ENCODE measurements at regions not wholly inside any gene's neighbourhood (a gene's known extent, or its start where the extent isn't known, plus 50 kb on each side); places are given as distances from the start of the nearest gene placed in this dataset.
"Not testable (repeated sequence)": the region's sequence is repeated elsewhere in the genome, so short reads cannot be mapped to it uniquely, and the experiment has no call there.

GRCh38 chr13:50503212-50503611 lies 340.3 kb downstream of the DLEU7 start:
- not testable (repeated sequence) for H3K4me3 ChIP-seq (ENCODE audit: low read depth, low read length); H3K27me3 ChIP-seq (ENCODE audit: control insufficient read depth, insufficient read depth, low read length); H3K27ac ChIP-seq (ENCODE audit: low read depth, low read length); H3K36me3 ChIP-seq (ENCODE audit: control insufficient read depth, insufficient read depth, low read length); H3K4me1 ChIP-seq (ENCODE audit: control insufficient read depth, insufficient read depth, low read length); H3K9me3 ChIP-seq (ENCODE audit: control insufficient read depth, insufficient read depth, low read length); H3K9ac ChIP-seq (ENCODE audit: low read depth, low read length)

DNA sequence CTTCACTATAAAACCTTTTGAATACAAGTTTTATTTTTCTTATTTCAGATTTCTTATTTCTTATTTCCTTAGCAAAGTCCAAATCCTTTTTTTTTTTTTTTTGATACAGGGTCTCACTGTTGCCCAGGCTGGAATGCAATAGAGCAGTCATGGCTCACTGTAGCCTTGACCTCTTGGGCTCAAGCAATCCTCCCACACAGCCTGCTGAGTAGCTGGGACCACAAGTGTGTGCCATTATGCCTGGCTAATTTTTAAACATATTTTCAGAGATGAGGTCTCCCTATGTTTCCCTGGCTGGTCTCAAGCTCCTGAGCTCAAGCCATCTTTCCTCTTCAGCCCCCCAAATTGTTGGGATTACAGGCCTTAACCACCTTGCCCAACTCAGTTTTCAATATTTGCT lies 334.3 kb downstream of the DLEU7 start:
- Histone ChIP-seq H3K4me1 (ENCODE audit: control insufficient read depth, insufficient read depth, low read length) (no peaks in the 10 kb centered on the region; the same call in 1 of the 2 replicates), H3K36me3 (ENCODE audit: control insufficient read depth, insufficient read depth, low read length) (no peaks in the 10 kb centered on the region), H3K9me3 (ENCODE audit: control insufficient read depth, insufficient read depth, low read length) (peaks cover 7% of the 10 kb centered on the region), H3K4me3 (ENCODE audit: low read depth, low read length) (no peak overlapping the region), H3K27me3 (ENCODE audit: control insufficient read depth, insufficient read depth, low read length) (no peaks in the 10 kb centered on the region), H3K27ac (ENCODE audit: low read depth, low read length) (no peak overlapping the region), H3K9ac (ENCODE audit: low read depth, low read length) (no peak overlapping the region)

- no peak overlapping the region for H3K9ac ChIP-seq (ENCODE audit: low read depth, low read length)
- H3K36me3 ChIP-seq (ENCODE audit: control insufficient read depth, insufficient read depth, low read length), result no peaks in the 10 kb centered on the region
- no peak overlapping the region for H3K27ac ChIP-seq (ENCODE audit: low read depth, low read length)
- H3K4me1 ChIP-seq (ENCODE audit: control insufficient read depth, insufficient read depth, low read length), result no peaks in the 10 kb centered on the region; the same call in 1 of the 2 replicates
- H3K4me3 ChIP-seq (ENCODE audit: low read depth, low read length), result no peak overlapping the region
- H3K27me3 ChIP-seq (ENCODE audit: control insufficient read depth, insufficient read depth, low read length), result no peaks in the 10 kb centered on the region
- H3K9me3 ChIP-seq (ENCODE audit: control insufficient read depth, insufficient read depth, low read length), result peaks cover 7% of the 10 kb centered on the region
These were observed 333.6 kb downstream of the DLEU7 start for GRCh38 chr13:50509771-50510441.

DNA sequence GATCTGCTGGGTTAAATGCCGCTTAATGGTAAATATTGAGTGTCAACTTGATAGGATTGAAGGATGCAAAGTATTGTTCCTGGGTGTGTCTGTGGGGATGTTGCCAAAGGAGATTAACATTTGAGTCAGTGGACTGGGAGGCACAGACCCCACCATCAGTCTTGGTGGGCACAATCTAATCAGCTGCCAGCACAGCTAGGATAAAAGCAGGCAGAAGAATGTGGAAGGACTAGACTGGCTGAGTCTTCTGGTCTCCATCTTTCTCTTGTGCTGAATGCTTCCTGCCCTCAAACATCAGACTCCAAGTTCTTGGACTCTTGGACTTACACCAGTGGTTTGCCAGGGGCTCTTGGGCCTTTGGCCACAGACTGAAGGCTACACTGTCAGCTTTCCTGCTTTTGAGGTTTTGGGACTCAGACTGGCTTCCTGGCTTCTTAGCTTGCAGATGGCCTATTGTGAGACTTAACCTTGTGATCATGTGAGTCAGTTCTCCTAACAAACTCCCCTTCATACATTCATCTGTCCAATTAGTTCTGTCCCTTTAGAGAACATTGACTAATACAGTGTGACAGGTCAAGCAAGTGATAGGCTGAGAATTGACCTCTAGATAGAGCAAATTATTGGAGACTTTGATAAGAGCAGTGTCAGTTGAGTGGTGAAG lies 332.5 kb downstream of the DLEU7 start:
- H3K4me1 ChIP-seq (ENCODE audit: control insufficient read depth, insufficient read depth, low read length); H3K27ac ChIP-seq (ENCODE audit: low read depth, low read length); H3K9ac ChIP-seq (ENCODE audit: low read depth, low read length): not testable (repeated sequence)

GRCh38 chr13:50511877-50512341 lies 331.6 kb downstream of the DLEU7 start:
- Histone ChIP-seq H3K9me3 (ENCODE audit: control insufficient read depth, insufficient read depth, low read length) (peaks cover 7% of the 10 kb centered on the region), H3K36me3 (ENCODE audit: control insufficient read depth, insufficient read depth, low read length) (no peaks in the 10 kb centered on the region), H3K27ac (ENCODE audit: low read depth, low read length) (no peak overlapping the region), H3K9ac (ENCODE audit: low read depth, low read length) (no peak overlapping the region), H3K4me1 (ENCODE audit: control insufficient read depth, insufficient read depth, low read length) (no peaks in the 10 kb centered on the region; the same call in 1 of the 2 replicates), H3K4me3 (ENCODE audit: low read depth, low read length) (no peak overlapping the region), H3K27me3 (ENCODE audit: control insufficient read depth, insufficient read depth, low read length) (no peaks in the 10 kb centered on the region)

More for the DNA sequence above, 332.5 kb downstream of the DLEU7 start:
- not testable (repeated sequence) for H3K4me3 ChIP-seq (ENCODE audit: low read depth, low read length); H3K27me3 ChIP-seq (ENCODE audit: control insufficient read depth, insufficient read depth, low read length); H3K36me3 ChIP-seq (ENCODE audit: control insufficient read depth, insufficient read depth, low read length); H3K9me3 ChIP-seq (ENCODE audit: control insufficient read depth, insufficient read depth, low read length)

- Histone ChIP-seq H3K9me3 (ENCODE audit: control insufficient read depth, insufficient read depth, low read length) (peaks cover 7% of the 10 kb centered on the region), H3K4me1 (ENCODE audit: control insufficient read depth, insufficient read depth, low read length) (no peaks in the 10 kb centered on the region; the same call in 1 of the 2 replicates), H3K4me3 (ENCODE audit: low read depth, low read length) (no peak overlapping the region), H3K9ac (ENCODE audit: low read depth, low read length) (no peak overlapping the region), H3K27ac (ENCODE audit: low read depth, low read length) (no peak overlapping the region), H3K27me3 (ENCODE audit: control insufficient read depth, insufficient read depth, low read length) (no peaks in the 10 kb centered on the region), H3K36me3 (ENCODE audit: control insufficient read depth, insufficient read depth, low read length) (no peaks in the 10 kb centered on the region)
These were observed 330.8 kb downstream of the DLEU7 start for GRCh38 chr13:50512474-50513299.

GRCh38 chr13:50513300-50513877 lies 330.1 kb downstream of the DLEU7 start:
- H3K9me3 ChIP-seq (ENCODE audit: control insufficient read depth, insufficient read depth, low read length), result peaks cover 7% of the 10 kb centered on the region
- H3K27ac ChIP-seq (ENCODE audit: low read depth, low read length), result no peak overlapping the region
- H3K4me3 ChIP-seq (ENCODE audit: low read depth, low read length), result no peak overlapping the region
- H3K36me3 ChIP-seq (ENCODE audit: control insufficient read depth, insufficient read depth, low read length), result no peaks in the 10 kb centered on the region
- no peak overlapping the region for H3K9ac ChIP-seq (ENCODE audit: low read depth, low read length)
- H3K4me1 ChIP-seq (ENCODE audit: control insufficient read depth, insufficient read depth, low read length), result peaks cover 3% of the 10 kb centered on the region
- H3K27me3 ChIP-seq (ENCODE audit: control insufficient read depth, insufficient read depth, low read length), result no peaks in the 10 kb centered on the region

DNA sequence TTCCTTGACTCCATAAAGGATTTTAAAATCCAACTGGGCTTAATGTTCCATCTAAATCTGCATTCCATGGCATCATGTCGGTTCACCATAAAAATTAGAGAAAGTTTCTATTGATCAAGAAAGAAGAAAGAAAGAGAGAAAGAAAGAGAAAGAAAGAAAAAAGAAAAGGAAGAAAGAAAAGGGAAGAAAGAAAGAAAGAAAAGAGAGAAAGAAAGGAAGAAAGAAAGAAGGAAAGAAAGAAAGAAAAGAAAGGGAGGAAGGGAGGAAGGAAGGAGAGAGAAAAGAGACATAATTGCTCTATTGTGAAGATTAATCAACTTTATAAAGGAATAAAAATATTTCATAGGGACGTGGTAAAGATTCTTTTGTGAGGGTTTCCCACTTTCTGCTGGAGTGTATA lies 329.2 kb downstream of the DLEU7 start:
- Histone ChIP-seq H3K4me1 (ENCODE audit: control insufficient read depth, insufficient read depth, low read length) (peaks cover 3% of the 10 kb centered on the region), H3K9ac (ENCODE audit: low read depth, low read length) (no peak overlapping the region), H3K9me3 (ENCODE audit: control insufficient read depth, insufficient read depth, low read length) (peaks cover 3% of the 10 kb centered on the region), H3K4me3 (ENCODE audit: low read depth, low read length) (no peak overlapping the region), H3K36me3 (ENCODE audit: control insufficient read depth, insufficient read depth, low read length) (no peaks in the 10 kb centered on the region), H3K27ac (ENCODE audit: low read depth, low read length) (no peak overlapping the region), H3K27me3 (ENCODE audit: control insufficient read depth, insufficient read depth, low read length) (no peaks in the 10 kb centered on the region)

DNA sequence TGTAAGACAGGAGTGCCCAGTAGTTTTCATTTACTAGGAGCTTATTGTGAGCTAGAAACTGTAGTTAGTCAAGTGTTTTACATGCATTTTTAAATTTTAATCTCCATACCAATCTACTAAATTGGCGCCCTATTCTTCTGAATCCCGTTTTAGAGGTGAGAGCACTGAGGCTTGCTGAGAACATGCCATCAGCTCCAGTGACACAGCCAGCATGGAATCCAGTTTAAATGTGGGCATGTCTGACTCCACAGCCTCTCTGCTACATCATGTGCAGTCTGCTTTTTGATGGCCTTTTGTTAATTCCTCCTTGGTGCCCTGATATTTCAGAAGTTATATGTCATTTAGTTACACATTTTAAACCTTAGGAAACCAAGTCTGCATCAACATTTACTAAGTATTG lies 325.4 kb downstream of the DLEU7 start:
- H3K4me3 ChIP-seq (ENCODE audit: low read depth, low read length), result no peak overlapping the region
- no peaks in the 10 kb centered on the region for H3K9me3 ChIP-seq (ENCODE audit: control insufficient read depth, insufficient read depth, low read length)
- H3K27ac ChIP-seq (ENCODE audit: low read depth, low read length), result no peak overlapping the region
- H3K4me1 ChIP-seq (ENCODE audit: control insufficient read depth, insufficient read depth, low read length), result peaks cover 10% of the 10 kb centered on the region; the same call in 1 of the 2 replicates
- H3K27me3 ChIP-seq (ENCODE audit: control insufficient read depth, insufficient read depth, low read length), result no peaks in the 10 kb centered on the region
- no peaks in the 10 kb centered on the region for H3K36me3 ChIP-seq (ENCODE audit: control insufficient read depth, insufficient read depth, low read length)
- H3K9ac ChIP-seq (ENCODE audit: low read depth, low read length), result no peak overlapping the region

GRCh38 chr13:50518781-50519201 lies 324.7 kb downstream of the DLEU7 start:
- H3K36me3 ChIP-seq (ENCODE audit: control insufficient read depth, insufficient read depth, low read length), result no peaks in the 10 kb centered on the region
- no peak overlapping the region for H3K9ac ChIP-seq (ENCODE audit: low read depth, low read length)
- no peaks in the 10 kb centered on the region for H3K9me3 ChIP-seq (ENCODE audit: control insufficient read depth, insufficient read depth, low read length)
- no peak overlapping the region for H3K27ac ChIP-seq (ENCODE audit: low read depth, low read length)
- no peak overlapping the region for H3K4me3 ChIP-seq (ENCODE audit: low read depth, low read length)
- peaks cover 10% of the 10 kb centered on the region; the same call in 1 of the 2 replicates for H3K4me1 ChIP-seq (ENCODE audit: control insufficient read depth, insufficient read depth, low read length)
- no peaks in the 10 kb centered on the region for H3K27me3 ChIP-seq (ENCODE audit: control insufficient read depth, insufficient read depth, low read length)

All from HUES48 (cell line).